Kidney (tissue), 13 donors: ENCODE measurements at regions not wholly inside any gene's neighbourhood (a gene's known extent, or its start where the extent isn't known, plus 50 kb on each side); places are given as distances from the start of the nearest gene placed in this dataset.

Experiments used
- DNase-seq, 5 donors: peaks; one replicate each; pipeline ENCODE4 v3.0.0-alpha.2; 2013 to 2020
- FAIRE-seq: peaks from 2 replicates; lab custom pipeline; 2012; peaks lifted over from hg19 to GRCh38; lab: Jason Lieb, UNC
- H3K27ac ChIP-seq, 2 donors: one replicate each; pipeline ENCODE4 v1.7.0; 2013; ENCODE audit warnings: low read depth in 2 of 2, low read length in 2 of 2, inconsistent platforms in 1 of 2
- H3K27me3 ChIP-seq: one replicate; pipeline ENCODE4 v1.7.1; 2013; ENCODE audit warnings: low read length, inconsistent platforms; ENCODE audit not compliant: control insufficient read depth, insufficient read depth
- H3K36me3 ChIP-seq, 3 donors: one replicate each; pipeline versions ENCODE4 v1.7.0 to v1.7.1; 2013; ENCODE audit warnings: low read length in 3 of 3, control low read depth in 1 of 3, inconsistent platforms in 1 of 3; ENCODE audit not compliant: insufficient read depth in 3 of 3, control insufficient read depth in 2 of 3
- H3K4me1 ChIP-seq, 3 donors: one replicate each; pipeline versions ENCODE4 v1.7.0 to v1.7.1; 2013; ENCODE audit warnings: low read length in 3 of 3, inconsistent platforms in 1 of 3, low read depth in 1 of 3; ENCODE audit not compliant: control insufficient read depth in 2 of 3, insufficient read depth in 2 of 3
- H3K4me3 ChIP-seq, 3 donors: one replicate each; pipeline versions ENCODE4 v1.7.0 to v1.8.1; 2013; ENCODE audit warnings: low read length in 3 of 3, control low read depth in 1 of 3, inconsistent platforms in 1 of 3
- H3K9ac ChIP-seq, 3 donors: one replicate each; pipeline versions ENCODE4 v1.7.0 to v1.7.1; 2013; ENCODE audit warnings: low read length in 3 of 3, control low read depth in 1 of 3, inconsistent platforms in 1 of 3
- H3K9me3 ChIP-seq, 3 donors: one replicate each; pipeline versions ENCODE4 v1.7.0 to v1.7.1; 2013; ENCODE audit warnings: low read length in 3 of 3, control low read depth in 1 of 3, inconsistent platforms in 1 of 3; ENCODE audit not compliant: control insufficient read depth in 2 of 3, insufficient read depth in 1 of 3
- CTCF ChIP-seq: IDR thresholded peaks from 3 replicates; pipeline ENCODE4 v1.5.1; 2012; ENCODE audit warnings: mild to moderate bottlenecking, moderate library complexity, borderline replicate concordance; ENCODE audit not compliant: insufficient read depth; ENCODE audit errors: extremely low read depth
- intact Hi-C: fragments of 100-400 bp; cut with DNase I; formaldehyde crosslinking; loops from one replicate; pipeline ENCODE4 v1.11.1; 2022
- donor health status: control.
- donor health status: control.
- donor health status: control.
- donor health status: control.
- donor health status: control.
- donor health status: DM: yes; HTN: yes; CAD: no.
- donor health status: Normal renal cell carcinoma (clear cell type).

- intact Hi-C loops = no loop called here
- no peak for FAIRE-seq
- no peak for TF ChIP-seq CTCF
- Histone ChIP-seq H3K9ac (no peak overlapping the region), H3K27me3 (no peaks in the 10 kb centered on the region), H3K36me3 (no peaks in the 10 kb centered on the region), H3K4me1 (peaks cover 0 to 14% (median 0%) of the 10 kb centered on the region in 3 donors), H3K27ac (peak overlapping the region; percentile 20 to 22), H3K4me3 (no peak overlapping the region), H3K9me3 (peaks cover 0 to 2% (median 0%) of the 10 kb centered on the region in 3 donors)
- DNase-seq = peak in 3 of 5 donors; percentile 22 to 84 (median 43)
Measured at GRCh38 chr10:131654471-131655087, 246.2 kb upstream of the PPP2R2D start.

- DNase-seq (peak; percentile 25 to 94 (median 41)), FAIRE-seq (no peak)
- Histone ChIP-seq H3K9me3 (peaks cover 0 to 2% (median 0%) of the 10 kb centered on the region in 3 donors), H3K27ac (peak overlapping the region; percentile 23 to 63), H3K36me3 (no peaks in the 10 kb centered on the region), H3K27me3 (no peaks in the 10 kb centered on the region), H3K4me3 (no peak overlapping the region), H3K4me1 (peaks cover 0 to 14% (median 0%) of the 10 kb centered on the region in 3 donors), H3K9ac (no peak overlapping the region)
- intact Hi-C loops = no loop called here
- no peak for TF ChIP-seq CTCF
Measured at GRCh38 chr10:131655101-131655849, 245.5 kb upstream of the PPP2R2D start.

- Histone ChIP-seq H3K4me1 (peaks cover 0 to 14% (median 0%) of the 10 kb centered on the region in 3 donors), H3K9ac (no peak overlapping the region), H3K27ac (peak overlapping the region in 1 of 2 donors; percentile 14), H3K9me3 (peaks cover 0 to 2% (median 0%) of the 10 kb centered on the region in 3 donors), H3K4me3 (no peak overlapping the region), H3K36me3 (no peaks in the 10 kb centered on the region), H3K27me3 (no peaks in the 10 kb centered on the region)
- intact Hi-C loops = no loop called here
- no peak for FAIRE-seq
- TF ChIP-seq CTCF = no peak
- peak in 1 of 5 donors; percentile 41 for DNase-seq
Measured at GRCh38 chr10:131656009-131656408, 244.8 kb upstream of the PPP2R2D start.
